ENCODE measurements at regions not wholly inside any gene's neighbourhood (a gene's known extent, or its start where the extent isn't known, plus 50 kb on each side); places are given as distances from the start of the nearest gene placed in this dataset.
A peak's percentile ranks its signal among the peaks of the same experiment; 100 is the strongest.

DNA sequence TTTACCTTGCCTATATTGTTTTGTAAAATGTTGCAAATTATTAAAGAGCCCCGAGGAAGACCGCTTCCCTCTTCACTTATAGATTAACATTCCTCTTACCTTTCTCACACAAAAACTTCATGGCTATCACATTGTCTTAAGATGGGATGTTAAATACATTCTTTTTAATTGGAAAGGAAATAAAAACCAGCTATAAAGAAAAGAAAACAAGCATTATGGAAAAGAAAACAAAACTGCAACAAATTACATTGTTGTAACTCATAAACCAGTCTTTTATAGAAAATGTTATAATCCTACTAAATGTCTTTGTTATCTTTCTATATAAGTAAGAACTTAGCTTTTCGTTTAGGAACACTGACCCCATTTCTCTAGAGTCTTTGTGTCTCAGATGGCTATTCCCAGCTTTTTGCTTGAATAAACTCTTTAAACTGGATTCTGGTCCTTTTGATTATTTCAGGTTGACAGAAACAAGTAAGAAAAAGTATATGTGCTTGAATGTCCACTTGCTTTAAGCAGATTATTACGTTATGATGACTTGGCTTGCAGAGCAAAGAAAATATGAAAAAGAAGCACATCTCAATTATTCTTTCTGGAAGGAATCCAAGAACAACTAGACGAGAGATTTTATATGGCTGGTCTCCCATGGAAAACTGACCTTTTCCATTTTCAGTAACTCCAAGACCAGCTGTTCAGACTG is 128.2 kb downstream of the AKR1D1 start:
- H3K4me3 ChIP-seq (ENCODE audit: low read depth, low read length) = no peak overlapping the region
- peak; percentile 60 for DNase-seq (ENCODE audit: low read depth)
- TF ChIP-seq, protein P1, sequence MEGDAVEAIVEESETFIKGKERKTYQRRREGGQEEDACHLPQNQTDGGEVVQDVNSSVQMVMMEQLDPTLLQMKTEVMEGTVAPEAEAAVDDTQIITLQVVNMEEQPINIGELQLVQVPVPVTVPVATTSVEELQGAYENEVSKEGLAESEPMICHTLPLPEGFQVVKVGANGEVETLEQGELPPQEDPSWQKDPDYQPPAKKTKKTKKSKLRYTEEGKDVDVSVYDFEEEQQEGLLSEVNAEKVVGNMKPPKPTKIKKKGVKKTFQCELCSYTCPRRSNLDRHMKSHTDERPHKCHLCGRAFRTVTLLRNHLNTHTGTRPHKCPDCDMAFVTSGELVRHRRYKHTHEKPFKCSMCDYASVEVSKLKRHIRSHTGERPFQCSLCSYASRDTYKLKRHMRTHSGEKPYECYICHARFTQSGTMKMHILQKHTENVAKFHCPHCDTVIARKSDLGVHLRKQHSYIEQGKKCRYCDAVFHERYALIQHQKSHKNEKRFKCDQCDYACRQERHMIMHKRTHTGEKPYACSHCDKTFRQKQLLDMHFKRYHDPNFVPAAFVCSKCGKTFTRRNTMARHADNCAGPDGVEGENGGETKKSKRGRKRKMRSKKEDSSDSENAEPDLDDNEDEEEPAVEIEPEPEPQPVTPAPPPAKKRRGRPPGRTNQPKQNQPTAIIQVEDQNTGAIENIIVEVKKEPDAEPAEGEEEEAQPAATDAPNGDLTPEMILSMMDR (conservative IDR thresholded peaks at IDR 0.05; ENCODE audit: low read depth, low read length) = no peak

DNA sequence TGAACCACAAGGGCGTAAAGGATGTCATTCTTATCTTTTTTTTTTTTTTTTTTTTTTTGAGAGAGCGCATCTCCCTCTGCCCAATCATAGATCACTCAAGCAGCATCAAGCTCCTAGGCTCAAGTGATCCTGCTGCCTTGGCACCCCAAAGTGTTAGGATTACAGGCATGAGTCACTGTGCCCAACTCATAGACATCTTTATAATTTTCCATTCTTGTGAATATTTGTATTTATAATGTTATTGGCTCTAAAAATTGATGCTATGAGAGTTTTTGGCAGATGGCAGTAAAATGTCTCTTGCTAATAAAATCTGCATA is 128.7 kb downstream of the AKR1D1 start:
- TF ChIP-seq, protein P1 (conservative IDR thresholded peaks at IDR 0.05; ENCODE audit: low read depth, low read length) = no peak
- DNase-seq (ENCODE audit: low read depth) = no peak

DNA sequence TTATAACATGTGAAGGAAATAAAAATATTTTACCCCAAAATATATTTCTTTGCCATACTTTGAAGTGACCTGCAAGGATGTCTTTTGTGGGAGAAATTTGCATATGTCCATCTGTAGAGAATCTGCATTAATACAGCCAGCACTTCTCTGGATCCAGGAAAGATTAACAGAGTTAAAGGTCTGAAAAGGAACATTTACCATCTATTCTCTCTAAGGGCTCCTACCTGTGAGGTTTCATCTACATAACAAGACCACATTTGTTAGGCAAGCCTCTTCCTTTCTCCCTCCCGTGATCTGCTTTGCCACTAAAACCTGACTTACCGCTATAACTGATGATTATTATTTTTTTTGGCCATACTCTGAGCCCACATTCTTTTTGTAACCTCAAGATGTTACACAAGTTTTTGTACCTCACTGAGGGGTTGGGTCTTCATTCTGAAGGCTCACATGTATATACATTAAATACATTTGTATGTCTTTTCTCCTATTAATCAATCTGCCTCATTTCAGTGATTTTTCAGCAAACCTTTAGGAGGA is 129.4 kb downstream of the AKR1D1 start:
- TF ChIP-seq, protein P1 (conservative IDR thresholded peaks at IDR 0.05; ENCODE audit: low read depth, low read length) = no peak
- no peak overlapping the region for H3K4me3 ChIP-seq (ENCODE audit: low read depth, low read length)
- DNase-seq (ENCODE audit: low read depth) = peak; percentile 72

More for the DNA sequence above, 128.7 kb downstream of the AKR1D1 start:
- no peak overlapping the region for H3K4me3 ChIP-seq (ENCODE audit: low read depth, low read length)

DNA sequence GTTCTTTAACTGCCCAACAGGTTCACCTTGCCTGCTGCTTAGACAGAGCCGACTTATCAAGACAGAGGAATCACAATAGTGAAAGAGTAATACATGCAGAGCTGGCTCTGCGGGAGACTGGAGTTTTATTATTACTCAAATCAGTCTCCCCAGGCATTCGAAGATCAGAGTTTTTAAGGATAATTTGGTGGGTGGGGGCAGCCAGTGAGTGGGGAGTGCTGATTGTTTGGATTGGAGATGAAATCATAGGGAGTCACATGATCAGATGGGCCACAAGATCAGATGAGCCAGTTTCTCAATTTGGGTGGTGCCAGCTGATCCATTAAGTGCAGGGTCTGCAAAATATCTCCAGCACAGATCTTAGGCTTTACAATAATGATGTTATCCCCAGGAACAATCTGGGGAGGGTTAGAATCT is 131.3 kb downstream of the AKR1D1 start:
- no peak for DNase-seq (ENCODE audit: low read depth)
- H3K4me3 ChIP-seq (ENCODE audit: low read depth, low read length) = no peak overlapping the region
- TF ChIP-seq, protein P1 (conservative IDR thresholded peaks at IDR 0.05; ENCODE audit: low read depth, low read length) = no peak

DNA sequence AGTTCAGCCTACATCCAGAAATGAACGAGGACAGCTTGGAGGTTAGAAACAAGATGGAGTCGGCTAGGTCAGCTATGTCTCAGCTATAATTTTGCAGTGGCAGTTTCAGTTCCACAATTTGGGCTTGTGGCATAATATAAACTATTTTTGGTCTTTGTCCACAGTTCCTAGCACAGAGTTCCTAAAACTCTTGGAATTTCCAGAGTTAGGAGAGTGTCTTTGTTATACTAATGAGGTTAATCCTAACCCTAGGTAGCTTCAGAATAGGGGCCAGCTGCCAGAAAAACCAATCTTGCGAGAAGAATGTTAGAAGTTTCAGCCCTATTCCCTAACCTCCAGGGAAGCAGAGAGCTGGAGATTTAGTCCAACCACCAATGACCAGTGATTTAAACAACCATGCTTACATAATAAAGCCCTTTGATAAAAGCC is 131.9 kb downstream of the AKR1D1 start:
- no peak overlapping the region for H3K4me3 ChIP-seq (ENCODE audit: low read depth, low read length)
- no peak for DNase-seq (ENCODE audit: low read depth)
- TF ChIP-seq, protein P1 (conservative IDR thresholded peaks at IDR 0.05; ENCODE audit: low read depth, low read length) = no peak

DNA sequence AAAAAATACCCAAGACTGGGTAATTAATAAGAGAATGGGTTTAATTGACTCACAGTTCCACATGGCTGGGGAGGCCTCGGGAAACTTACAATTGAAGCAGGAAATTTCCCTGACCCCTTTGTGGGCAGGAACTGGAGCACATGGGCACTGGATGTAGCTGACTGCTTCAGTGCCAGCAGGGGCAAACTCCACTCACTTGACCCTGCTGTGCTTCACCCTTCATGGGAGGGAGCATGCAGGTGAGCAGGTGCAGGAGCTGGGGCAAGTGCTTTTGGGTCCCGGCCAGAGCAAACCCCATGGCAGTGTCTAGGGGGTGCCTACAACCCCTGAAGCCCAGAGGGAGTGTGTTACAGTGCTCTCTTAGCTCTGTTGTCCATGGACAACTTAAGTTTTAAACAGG is 132.6 kb downstream of the AKR1D1 start:
- TF ChIP-seq, protein P1 (conservative IDR thresholded peaks at IDR 0.05; ENCODE audit: low read depth, low read length) = no peak
- no peak overlapping the region for H3K4me3 ChIP-seq (ENCODE audit: low read depth, low read length)
- DNase-seq (ENCODE audit: low read depth) = no peak

DNA sequence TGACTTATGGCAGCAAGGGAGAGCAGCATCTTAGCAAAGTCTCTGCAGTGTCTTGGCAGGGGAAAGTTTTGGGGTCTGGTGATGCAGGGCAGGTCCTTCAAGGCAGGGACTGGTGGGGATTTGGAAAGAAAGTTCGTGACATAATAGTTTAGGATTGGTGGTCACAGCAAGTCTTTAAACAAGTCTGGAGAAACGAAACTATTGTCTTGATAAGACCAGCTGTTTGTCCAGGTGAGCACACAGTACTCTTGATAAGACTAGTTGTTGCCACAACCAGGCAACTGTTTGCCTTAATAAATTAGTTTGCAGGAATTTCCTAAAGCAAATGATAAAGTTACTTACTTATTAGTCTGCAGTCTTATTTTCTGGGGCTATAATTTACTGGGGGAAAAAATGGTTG is 136.1 kb downstream of the AKR1D1 start:
- no peak for DNase-seq (ENCODE audit: low read depth)
- H3K4me3 ChIP-seq (ENCODE audit: low read depth, low read length) = no peak overlapping the region

More for the DNA sequence above, 136.1 kb downstream of the AKR1D1 start:
- TF ChIP-seq, protein P1 (conservative IDR thresholded peaks at IDR 0.05; ENCODE audit: low read depth, low read length) = no peak
